Adrenal gland (tissue), 5 donors: ENCODE measurements at regions not wholly inside any gene's neighbourhood (a gene's known extent, or its start where the extent isn't known, plus 50 kb on each side); places are given as distances from the start of the nearest gene placed in this dataset.

Source experiments
- POLR2A ChIP-seq, 2 donors: fragments of 450-650 bp; IDR thresholded peaks; one replicate each; pipeline ENCODE4 v1.6.1; 2017; ENCODE audit warnings: antibody characterized with exemption in 2 of 2, mild to moderate bottlenecking in 2 of 2, moderate library complexity in 1 of 2
- TF ChIP-seq, protein P1 (sequence below), 6 experiments: fragments of 450-650 bp in 4 of 6; fragments of 200-600 bp in 2 of 6; sonication (generic) in 1 of 6; IDR thresholded peaks; 1 replicate in 5 of 6; 2 replicates in 1 of 6; pipeline versions ENCODE4 v1.5.1 to v1.8.0; 2016 to 2021; ENCODE audit warnings: antibody characterized with exemption in 6 of 6, mild to moderate bottlenecking in 2 of 6, moderate library complexity in 1 of 6
- donor health status: DM: no; HTN: no; CAD: no.

DNA sequence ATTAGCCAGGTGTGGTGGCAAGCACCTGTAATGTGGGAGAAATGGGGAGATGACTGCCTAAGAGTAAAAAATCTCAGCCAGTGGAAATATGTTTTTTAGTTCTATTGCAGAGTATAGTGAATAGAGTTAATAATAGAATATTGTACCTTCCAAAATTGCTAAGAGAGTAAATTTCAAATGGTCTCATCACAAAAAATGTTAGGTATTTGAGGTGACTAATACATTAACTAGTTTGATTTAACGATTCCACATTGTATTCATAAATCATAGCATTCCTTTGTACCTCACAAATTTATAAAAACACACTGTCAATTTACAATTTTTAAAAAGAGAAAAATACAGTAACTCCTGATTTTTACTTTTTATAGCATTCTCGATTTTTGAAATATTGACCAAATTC is 681.5 kb upstream of the EPHA5 start:
- TF ChIP-seq, protein P1, sequence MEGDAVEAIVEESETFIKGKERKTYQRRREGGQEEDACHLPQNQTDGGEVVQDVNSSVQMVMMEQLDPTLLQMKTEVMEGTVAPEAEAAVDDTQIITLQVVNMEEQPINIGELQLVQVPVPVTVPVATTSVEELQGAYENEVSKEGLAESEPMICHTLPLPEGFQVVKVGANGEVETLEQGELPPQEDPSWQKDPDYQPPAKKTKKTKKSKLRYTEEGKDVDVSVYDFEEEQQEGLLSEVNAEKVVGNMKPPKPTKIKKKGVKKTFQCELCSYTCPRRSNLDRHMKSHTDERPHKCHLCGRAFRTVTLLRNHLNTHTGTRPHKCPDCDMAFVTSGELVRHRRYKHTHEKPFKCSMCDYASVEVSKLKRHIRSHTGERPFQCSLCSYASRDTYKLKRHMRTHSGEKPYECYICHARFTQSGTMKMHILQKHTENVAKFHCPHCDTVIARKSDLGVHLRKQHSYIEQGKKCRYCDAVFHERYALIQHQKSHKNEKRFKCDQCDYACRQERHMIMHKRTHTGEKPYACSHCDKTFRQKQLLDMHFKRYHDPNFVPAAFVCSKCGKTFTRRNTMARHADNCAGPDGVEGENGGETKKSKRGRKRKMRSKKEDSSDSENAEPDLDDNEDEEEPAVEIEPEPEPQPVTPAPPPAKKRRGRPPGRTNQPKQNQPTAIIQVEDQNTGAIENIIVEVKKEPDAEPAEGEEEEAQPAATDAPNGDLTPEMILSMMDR (IDR thresholded peaks at IDR 0.05), result no peak
- TF ChIP-seq POLR2A (IDR thresholded peaks at IDR 0.05), result no peak
